ENCODE measurements at regions not wholly inside any gene's neighbourhood (a gene's known extent, or its start where the extent isn't known, plus 50 kb on each side); places are given as distances from the start of the nearest gene placed in this dataset.

- ChIA-PET CTCF (no interaction called here), POLR2A (no interaction called here)
- no peak for TF ChIP-seq CTCF (IDR thresholded peaks at IDR 0.05)
- H3K27ac Mint-ChIP-seq, result no peak overlapping the region
- peaks cover 3% of the 10 kb centered on the region for H3K9me3 Mint-ChIP-seq
- no peaks in the 10 kb centered on the region for H3K36me3 Mint-ChIP-seq (ENCODE audit: low read depth)
- intact Hi-C loops (cut with DNase I, micrococcal nuclease), result no loop called here
- no peak overlapping the region for H3K4me3 Mint-ChIP-seq
- no peak for ATAC-seq (ENCODE audit: poor library complexity)
- Histone ChIP-seq H3K36me3 (ENCODE audit: insufficient read depth, low read length) (no peaks in the 10 kb centered on the region), H3K27ac (ENCODE audit: low read depth in 1 of 2, low read length in 2 of 2) (no peak overlapping the region), H3K4me1 (ENCODE audit: insufficient read depth, low read length) (no peaks in the 10 kb centered on the region), H3K4me3 (ENCODE audit: low read length) (no peak overlapping the region), H3K9me3 (ENCODE audit: control insufficient read depth in 1 of 2, insufficient read depth in 1 of 2, low read length in 2 of 2) (peaks cover 0 to 12% of the 10 kb centered on the region in 2 experiments), H3K27me3 (ENCODE audit: control insufficient read depth in 1 of 2, insufficient read depth in 2 of 2, low read length in 2 of 2) (no peaks in the 10 kb centered on the region)
- no peaks in the 10 kb centered on the region for H3K4me1 Mint-ChIP-seq (ENCODE audit: low read depth)
- no peak for DNase-seq
- peaks cover 5% of the 10 kb centered on the region for H3K27me3 Mint-ChIP-seq
Observed at GRCh38 chr20:22746957-22747356, 162.6 kb upstream of the FOXA2 start.

- Mint-ChIP-seq H3K9me3 (peaks cover 3% of the 10 kb centered on the region), H3K4me1 (ENCODE audit: low read depth) (no peaks in the 10 kb centered on the region)
Observed at GRCh38 chr20:22752324-22752723, 168.0 kb upstream of the FOXA2 start.

GRCh38 chr20:22757424-22758183, 173.2 kb upstream of the FOXA2 start:
- Histone ChIP-seq H3K27me3 (ENCODE audit: control insufficient read depth in 1 of 2, insufficient read depth in 2 of 2, low read length in 2 of 2) (no peaks in the 10 kb centered on the region), H3K4me1 (ENCODE audit: insufficient read depth, low read length) (no peaks in the 10 kb centered on the region), H3K4me3 (ENCODE audit: low read length) (no peak overlapping the region), H3K27ac (ENCODE audit: low read depth in 1 of 2, low read length in 2 of 2) (no peak overlapping the region), H3K9me3 (ENCODE audit: control insufficient read depth in 1 of 2, insufficient read depth in 1 of 2, low read length in 2 of 2) (peaks cover 0 to 9% of the 10 kb centered on the region in 2 experiments), H3K36me3 (ENCODE audit: insufficient read depth, low read length) (no peaks in the 10 kb centered on the region)
- Mint-ChIP-seq H3K27ac (no peak overlapping the region), H3K4me1 (ENCODE audit: low read depth) (no peaks in the 10 kb centered on the region), H3K27me3 (no peaks in the 10 kb centered on the region), H3K4me3 (no peak overlapping the region), H3K9me3 (peaks cover 3% of the 10 kb centered on the region), H3K36me3 (ENCODE audit: low read depth) (no peaks in the 10 kb centered on the region)
- ChIA-PET POLR2A (no interaction called here), CTCF (no interaction called here)
- DNase-seq, result no peak
- intact Hi-C loops (cut with DNase I, micrococcal nuclease), result no loop called here
- ATAC-seq (ENCODE audit: poor library complexity), result no peak
- no peak for TF ChIP-seq CTCF (IDR thresholded peaks at IDR 0.05)

More at GRCh38 chr20:22752324-22752723, 168.0 kb upstream of the FOXA2 start:
- Mint-ChIP-seq H3K36me3 (ENCODE audit: low read depth) (no peaks in the 10 kb centered on the region), H3K4me3 (no peak overlapping the region), H3K27me3 (peaks cover 5% of the 10 kb centered on the region), H3K27ac (no peak overlapping the region)
- H3K27ac ChIP-seq (ENCODE audit: low read depth in 1 of 2, low read length in 2 of 2), result no peak overlapping the region
- no peaks in the 10 kb centered on the region for H3K36me3 ChIP-seq (ENCODE audit: insufficient read depth, low read length)
- no peak for ATAC-seq (ENCODE audit: poor library complexity)
- H3K4me1 ChIP-seq (ENCODE audit: insufficient read depth, low read length), result no peaks in the 10 kb centered on the region
- no peak for TF ChIP-seq CTCF (IDR thresholded peaks at IDR 0.05)
- intact Hi-C loops (cut with DNase I, micrococcal nuclease), result no loop called here
- H3K4me3 ChIP-seq (ENCODE audit: low read length), result no peak overlapping the region
- no peak for DNase-seq
- H3K9me3 ChIP-seq (ENCODE audit: control insufficient read depth in 1 of 2, insufficient read depth in 1 of 2, low read length in 2 of 2), result peaks cover 0 to 13% of the 10 kb centered on the region in 2 experiments
- no peaks in the 10 kb centered on the region for H3K27me3 ChIP-seq (ENCODE audit: control insufficient read depth in 1 of 2, insufficient read depth in 2 of 2, low read length in 2 of 2)
- CTCF ChIA-PET, result no interaction called here
- POLR2A ChIA-PET, result no interaction called here

Data from CD4-positive, alpha-beta T cell (primary cell).